ENCODE measurements at regions not wholly inside any gene's neighbourhood (a gene's known extent, or its start where the extent isn't known, plus 50 kb on each side); places are given as distances from the start of the nearest gene placed in this dataset.

DNA sequence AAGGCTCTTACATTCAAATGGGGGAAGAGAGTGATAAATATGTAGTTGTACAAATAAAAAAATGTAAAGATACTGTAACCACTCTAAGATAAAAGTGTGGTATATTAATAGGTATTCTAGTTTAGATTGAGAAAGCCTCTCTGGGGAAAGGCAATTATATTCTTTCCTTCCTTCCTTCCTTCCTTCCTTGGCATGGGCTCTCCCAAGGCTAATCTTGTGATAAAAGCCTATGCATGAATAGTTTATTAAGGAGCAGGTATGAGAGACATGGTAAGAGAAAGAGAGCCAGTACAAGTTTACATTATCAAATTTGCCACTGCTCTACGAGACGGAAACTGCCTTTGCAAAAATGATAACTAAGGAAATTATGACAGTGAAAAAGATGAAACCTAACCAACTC lies 588.8 kb downstream of the PRELID2 start:
- TF ChIP-seq, protein P1, sequence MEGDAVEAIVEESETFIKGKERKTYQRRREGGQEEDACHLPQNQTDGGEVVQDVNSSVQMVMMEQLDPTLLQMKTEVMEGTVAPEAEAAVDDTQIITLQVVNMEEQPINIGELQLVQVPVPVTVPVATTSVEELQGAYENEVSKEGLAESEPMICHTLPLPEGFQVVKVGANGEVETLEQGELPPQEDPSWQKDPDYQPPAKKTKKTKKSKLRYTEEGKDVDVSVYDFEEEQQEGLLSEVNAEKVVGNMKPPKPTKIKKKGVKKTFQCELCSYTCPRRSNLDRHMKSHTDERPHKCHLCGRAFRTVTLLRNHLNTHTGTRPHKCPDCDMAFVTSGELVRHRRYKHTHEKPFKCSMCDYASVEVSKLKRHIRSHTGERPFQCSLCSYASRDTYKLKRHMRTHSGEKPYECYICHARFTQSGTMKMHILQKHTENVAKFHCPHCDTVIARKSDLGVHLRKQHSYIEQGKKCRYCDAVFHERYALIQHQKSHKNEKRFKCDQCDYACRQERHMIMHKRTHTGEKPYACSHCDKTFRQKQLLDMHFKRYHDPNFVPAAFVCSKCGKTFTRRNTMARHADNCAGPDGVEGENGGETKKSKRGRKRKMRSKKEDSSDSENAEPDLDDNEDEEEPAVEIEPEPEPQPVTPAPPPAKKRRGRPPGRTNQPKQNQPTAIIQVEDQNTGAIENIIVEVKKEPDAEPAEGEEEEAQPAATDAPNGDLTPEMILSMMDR (conservative IDR thresholded peaks at IDR 0.05; ENCODE audit: low read depth, low read length) = no peak
- TF ChIP-seq EZH2 (IDR thresholded peaks at IDR 0.05; ENCODE audit: borderline replicate concordance, low read depth, low read length, poor library complexity, severe bottlenecking) = no peak

Data from A673 (cell line).